GM12872 (cell line): ENCODE measurements at regions not wholly inside any gene's neighbourhood (a gene's known extent, or its start where the extent isn't known, plus 50 kb on each side); places are given as distances from the start of the nearest gene placed in this dataset.

ENCODE experiments used
- TF ChIP-seq, protein P1 (sequence below): IDR thresholded peaks from 3 replicates; pipeline ENCODE4 v1.5.1; 2011; ENCODE audit warnings: low read depth, mild to moderate bottlenecking, low read length, moderate library complexity; ENCODE audit not compliant: insufficient read depth

DNA sequence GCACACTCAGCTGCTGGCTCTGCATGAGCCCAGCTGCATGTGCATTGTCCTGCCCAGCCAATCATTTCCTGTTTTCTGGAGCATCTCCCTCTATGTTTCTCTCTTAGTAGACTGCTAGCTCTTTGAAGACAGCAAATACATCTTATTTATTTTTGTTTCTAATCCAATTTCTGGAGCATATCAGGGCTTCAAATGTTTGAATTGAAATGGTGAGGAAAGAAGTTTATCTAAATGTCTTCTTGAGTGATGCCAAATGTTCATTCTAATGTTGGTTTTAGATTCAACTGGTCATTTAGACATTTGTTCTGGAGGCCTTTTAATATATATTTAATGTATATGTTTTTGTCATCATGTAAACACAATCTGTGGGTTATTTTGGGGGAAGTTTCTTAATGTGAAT, 141.9 kb downstream of the DNAJB9 start:
- TF ChIP-seq, protein P1, sequence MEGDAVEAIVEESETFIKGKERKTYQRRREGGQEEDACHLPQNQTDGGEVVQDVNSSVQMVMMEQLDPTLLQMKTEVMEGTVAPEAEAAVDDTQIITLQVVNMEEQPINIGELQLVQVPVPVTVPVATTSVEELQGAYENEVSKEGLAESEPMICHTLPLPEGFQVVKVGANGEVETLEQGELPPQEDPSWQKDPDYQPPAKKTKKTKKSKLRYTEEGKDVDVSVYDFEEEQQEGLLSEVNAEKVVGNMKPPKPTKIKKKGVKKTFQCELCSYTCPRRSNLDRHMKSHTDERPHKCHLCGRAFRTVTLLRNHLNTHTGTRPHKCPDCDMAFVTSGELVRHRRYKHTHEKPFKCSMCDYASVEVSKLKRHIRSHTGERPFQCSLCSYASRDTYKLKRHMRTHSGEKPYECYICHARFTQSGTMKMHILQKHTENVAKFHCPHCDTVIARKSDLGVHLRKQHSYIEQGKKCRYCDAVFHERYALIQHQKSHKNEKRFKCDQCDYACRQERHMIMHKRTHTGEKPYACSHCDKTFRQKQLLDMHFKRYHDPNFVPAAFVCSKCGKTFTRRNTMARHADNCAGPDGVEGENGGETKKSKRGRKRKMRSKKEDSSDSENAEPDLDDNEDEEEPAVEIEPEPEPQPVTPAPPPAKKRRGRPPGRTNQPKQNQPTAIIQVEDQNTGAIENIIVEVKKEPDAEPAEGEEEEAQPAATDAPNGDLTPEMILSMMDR: no peak

DNA sequence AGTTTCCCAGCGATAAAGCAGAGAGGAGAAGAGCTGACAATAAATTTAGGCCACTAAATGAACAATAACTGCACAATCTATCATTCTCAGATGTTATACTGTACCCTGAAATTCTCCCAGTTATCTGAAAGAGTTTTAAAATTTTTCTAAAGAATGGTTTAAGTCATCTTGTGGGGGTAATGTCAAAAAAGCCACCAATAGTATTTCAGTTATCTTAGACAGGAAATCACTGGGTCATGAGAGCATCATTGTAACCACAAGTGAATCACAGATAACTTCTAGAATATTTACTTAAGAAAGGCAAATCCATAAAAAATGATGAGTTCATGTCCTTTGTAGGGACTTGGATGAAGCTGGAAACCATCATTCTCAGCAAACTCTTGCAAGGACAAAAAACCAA, 147.1 kb downstream of the DNAJB9 start:
- TF ChIP-seq, protein P1: no peak

DNA sequence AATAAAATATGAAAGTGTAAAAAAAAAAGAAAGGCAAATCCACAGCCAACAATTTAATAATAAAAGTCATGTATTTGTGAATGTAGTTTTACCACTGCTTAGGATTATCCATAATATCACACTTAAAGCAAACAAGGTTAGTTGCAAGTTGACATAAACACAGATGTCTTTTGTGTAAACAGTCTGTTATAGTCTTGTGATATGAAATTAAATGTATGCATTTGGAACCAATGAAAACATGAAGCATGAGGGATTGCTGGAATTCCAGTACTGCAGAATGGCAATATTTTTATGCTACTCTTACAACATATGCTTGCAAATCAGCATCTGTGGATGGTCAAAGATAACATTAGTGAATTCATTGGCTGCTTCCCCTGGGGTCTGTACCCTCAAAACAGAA, 148.1 kb downstream of the DNAJB9 start:
- TF ChIP-seq, protein P1: no peak

DNA sequence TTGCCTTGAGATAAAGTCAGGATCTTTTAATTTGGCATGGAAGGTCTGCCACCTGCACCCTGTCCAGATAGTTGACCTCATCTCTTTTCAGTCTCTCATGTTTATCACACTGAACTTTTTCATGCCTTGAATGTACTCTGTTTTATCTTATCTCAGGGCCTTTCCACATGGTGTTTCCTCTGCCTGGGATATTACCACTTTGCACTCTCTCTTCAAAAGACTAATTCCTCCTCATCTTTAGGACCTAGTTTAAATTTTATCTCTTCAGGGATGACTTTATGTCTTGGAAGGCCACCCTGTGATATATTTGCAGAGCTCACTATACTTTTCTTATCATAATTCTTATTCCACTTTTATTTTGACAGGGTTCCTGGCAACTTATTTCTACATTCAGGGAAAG, 150.0 kb downstream of the DNAJB9 start:
- TF ChIP-seq, protein P1: no peak

DNA sequence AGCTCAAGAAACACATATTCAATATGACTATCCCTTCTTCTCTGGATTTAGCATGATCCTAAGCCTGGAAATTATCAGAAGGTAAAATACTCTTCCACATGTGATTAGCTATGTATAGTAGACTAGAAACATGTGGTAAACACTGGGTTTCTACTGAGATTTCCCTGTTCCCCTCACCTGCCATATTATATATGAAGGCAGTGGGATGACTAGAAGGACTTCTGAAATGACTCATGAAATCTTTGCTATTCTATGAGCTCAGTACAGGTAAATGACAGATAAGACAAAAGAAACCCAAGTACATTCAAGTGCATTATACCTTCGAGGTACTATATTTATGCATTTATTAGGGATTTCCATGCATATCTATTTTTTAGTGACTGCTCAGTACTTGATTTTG, 152.9 kb downstream of the DNAJB9 start:
- TF ChIP-seq, protein P1: no peak

DNA sequence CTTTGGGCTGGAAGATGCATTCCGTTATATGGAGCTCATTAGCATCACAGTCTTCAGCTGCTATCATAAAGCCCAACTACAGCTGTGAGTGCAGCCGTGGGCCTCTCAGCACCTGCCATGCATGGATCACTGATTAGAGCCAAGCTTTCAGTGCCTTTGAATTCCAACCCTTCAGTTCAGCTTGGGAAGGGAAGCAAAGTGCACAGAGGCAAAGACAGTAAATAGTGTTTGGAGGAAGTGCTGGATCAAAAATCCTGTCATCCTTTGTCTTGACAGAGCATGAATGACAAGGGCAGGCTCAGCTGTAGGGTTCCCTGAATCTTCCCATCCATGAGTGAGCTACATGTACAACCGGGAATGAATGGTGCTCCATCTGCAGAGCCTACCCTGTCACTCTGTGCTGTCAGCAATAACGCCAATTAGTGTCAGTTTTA, 153.7 kb downstream of the DNAJB9 start:
- TF ChIP-seq, protein P1: no peak

DNA sequence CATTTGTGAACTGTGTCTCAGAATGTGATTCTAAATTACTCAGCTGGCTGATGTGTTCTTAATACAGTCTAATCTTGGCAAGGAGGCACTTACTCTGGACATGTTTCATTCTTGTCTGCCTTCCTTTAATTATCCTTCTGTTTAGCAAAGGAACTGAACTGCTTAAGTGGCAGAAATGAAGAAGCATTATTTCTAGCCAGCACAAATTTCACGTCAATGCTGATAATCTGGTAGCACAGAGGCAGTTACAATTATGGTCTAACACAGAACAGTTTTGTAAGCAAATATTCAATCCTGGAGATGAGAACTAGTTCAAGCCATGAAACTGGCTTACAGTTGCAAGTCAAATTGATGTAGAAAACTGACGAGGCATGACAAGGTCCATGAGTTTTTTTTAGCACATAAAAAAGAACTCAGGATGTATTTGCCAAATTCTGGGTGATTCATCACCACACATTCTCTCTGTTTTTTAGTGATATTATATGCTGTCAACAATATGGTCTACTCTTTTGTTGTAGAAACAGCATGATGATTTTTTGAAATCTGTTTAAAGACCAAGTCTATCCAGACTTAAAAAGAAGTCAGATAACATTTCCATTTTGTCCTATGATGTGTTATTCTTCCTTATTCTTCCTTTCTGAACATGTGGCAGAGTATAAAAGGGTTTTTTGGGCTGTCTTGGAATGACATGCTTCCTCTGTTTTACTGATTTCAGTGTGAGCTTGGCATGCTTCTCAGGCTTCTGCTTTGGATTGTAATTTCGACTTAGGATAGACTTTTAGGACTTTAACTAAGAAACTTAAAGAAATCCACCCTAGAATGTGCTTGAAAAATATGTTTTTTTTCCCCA, 154.8 kb downstream of the DNAJB9 start:
- TF ChIP-seq, protein P1: no peak
